OCI-LY7 (cell line): ENCODE measurements at regions not wholly inside any gene's neighbourhood (a gene's known extent, or its start where the extent isn't known, plus 50 kb on each side); places are given as distances from the start of the nearest gene placed in this dataset.

Experiments used
- BruUV-seq: library from RNA; stranded (reverse); fragments of 400-500 nt; replicated peaks from 2 replicates; lab custom pipeline; 2021; lab: Mats Ljungman, UMichigan
- CTCF ChIA-PET: fragments of 300-600 bp; sonication (Branson Sonifier 250); formaldehyde crosslinking; loops from one replicate; lab custom pipeline; 2022; ENCODE audit warnings: antibody characterized with exemption; ENCODE audit not compliant: unreplicated experiment; lab: Charles Lee
- POLR2A ChIA-PET: fragments of 300-600 bp; sonication (Branson Sonifier 250); formaldehyde crosslinking; loops from one replicate; lab custom pipeline; 2022; ENCODE audit warnings: antibody characterized with exemption; lab: Charles Lee
- DNase-seq: peaks from one replicate; pipeline ENCODE4 v3.0.0-alpha.2; 2015; ENCODE audit warnings: low spot score
- H2AFZ ChIP-seq: fragments of 200-600 bp; sonication (generic), shearing (Covaris generic); 2 replicates; pipeline ENCODE4 v1.6.1; 2014; ENCODE audit warnings: mild to moderate bottlenecking, antibody characterized with exemption, low read length, moderate library complexity
- H3K27ac ChIP-seq: fragments of 200-600 bp; sonication (generic); 2 replicates; pipeline ENCODE4 v1.5.1; 2014; ENCODE audit warnings: mixed run types, low read depth, mild to moderate bottlenecking, moderate library complexity, low read length, inconsistent platforms; ENCODE audit not compliant: poor library complexity, severe bottlenecking
- H3K36me3 ChIP-seq: fragments of 200-600 bp; sonication (generic); 2 replicates; pipeline ENCODE4 v1.6.1; 2014; ENCODE audit warnings: mild to moderate bottlenecking, antibody characterized with exemption, low read length, moderate library complexity, mixed read lengths; ENCODE audit not compliant: insufficient read depth
- H3K4me1 ChIP-seq: fragments of 200-600 bp; sonication (generic); 2 replicates; pipeline ENCODE4 v1.5.1; 2014; ENCODE audit warnings: mild to moderate bottlenecking, low read length; ENCODE audit not compliant: insufficient read depth, poor library complexity, severe bottlenecking
- H3K4me2 ChIP-seq: fragments of 200-600 bp; sonication (generic); 2 replicates; pipeline ENCODE4 v1.6.1; 2014; ENCODE audit warnings: mild to moderate bottlenecking, low read length
- H3K4me3 ChIP-seq: fragments of 200-600 bp; sonication (generic); 2 replicates; pipeline ENCODE4 v1.5.1; 2014; ENCODE audit warnings: mild to moderate bottlenecking, low read depth, low read length; ENCODE audit not compliant: poor library complexity, severe bottlenecking
- H3K79me2 ChIP-seq: fragments of 200-600 bp; sonication (generic); 2 replicates; pipeline ENCODE4 v1.6.1; 2016; ENCODE audit warnings: low read depth, mild to moderate bottlenecking, low read length, moderate library complexity, mixed read lengths; ENCODE audit not compliant: insufficient read depth
- H3K9me2 ChIP-seq: fragments of 200-600 bp; sonication (generic); 2 replicates; pipeline ENCODE4 v1.6.1; 2016; ENCODE audit warnings: mild to moderate bottlenecking, low read length, mixed read lengths; ENCODE audit not compliant: insufficient read depth
- H3K9me3 ChIP-seq: fragments of 200-600 bp; sonication (generic); 2 replicates; pipeline ENCODE4 v1.6.1; 2014; ENCODE audit warnings: mild to moderate bottlenecking, mixed run types, low read length, mixed read lengths
- H4K20me1 ChIP-seq: fragments of 200-600 bp; sonication (generic); 2 replicates; pipeline ENCODE4 v1.6.1; 2014; ENCODE audit warnings: mild to moderate bottlenecking, antibody characterized with exemption, low read length, moderate library complexity, mixed read lengths; ENCODE audit not compliant: insufficient read depth
- EZH2phosphoT487 ChIP-seq: fragments of 200-600 bp; sonication (generic); IDR thresholded peaks from 2 replicates; pipeline ENCODE4 v1.6.1; 2018; ENCODE audit warnings: low read depth, borderline replicate concordance, mild to moderate bottlenecking, mixed run types, antibody characterized with exemption, low read length, moderate library complexity, mixed read lengths
- intact Hi-C: fragments of 100-400 bp; cut with micrococcal nuclease; formaldehyde crosslinking; loops from one replicate; pipeline ENCODE4 v1.10.0; 2022; ENCODE audit not compliant: unreplicated experiment
- TF ChIP-seq, protein P1 (sequence below): fragments of 200-600 bp; sonication (generic); conservative IDR thresholded peaks from 2 replicates; pipeline ENCODE4 v1.5.1; 2014; ENCODE audit warnings: mild to moderate bottlenecking, antibody characterized with exemption, low read length, moderate library complexity, mixed read lengths

DNA sequence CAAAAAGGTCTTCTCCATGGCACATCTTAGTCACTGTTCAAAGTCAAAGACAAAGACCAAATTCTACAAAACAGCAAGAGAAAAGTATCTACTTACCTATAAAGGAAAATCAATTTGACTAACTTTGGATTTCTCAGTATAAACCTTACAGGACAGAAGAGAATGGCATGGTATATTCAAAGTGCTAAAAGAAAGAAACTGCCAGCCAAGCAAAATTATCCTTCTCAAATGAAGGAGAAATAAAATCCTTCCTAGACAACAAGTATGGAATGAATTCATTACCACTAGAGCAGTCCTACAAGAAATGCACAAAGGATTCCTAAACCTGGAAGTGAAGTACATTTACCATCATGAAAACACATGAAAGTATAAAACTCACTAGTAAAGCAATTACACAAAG, 235.5 kb downstream of the STK31 start:
- no peak overlapping the region for H3K4me3 ChIP-seq
- DNase-seq: no peak
- H3K9me3 ChIP-seq: no peaks in the 10 kb centered on the region
- H3K27ac ChIP-seq: no peak overlapping the region
- no peaks in the 10 kb centered on the region for H3K9me2 ChIP-seq
- no peak for TF ChIP-seq EZH2phosphoT487
- TF ChIP-seq, protein P1, sequence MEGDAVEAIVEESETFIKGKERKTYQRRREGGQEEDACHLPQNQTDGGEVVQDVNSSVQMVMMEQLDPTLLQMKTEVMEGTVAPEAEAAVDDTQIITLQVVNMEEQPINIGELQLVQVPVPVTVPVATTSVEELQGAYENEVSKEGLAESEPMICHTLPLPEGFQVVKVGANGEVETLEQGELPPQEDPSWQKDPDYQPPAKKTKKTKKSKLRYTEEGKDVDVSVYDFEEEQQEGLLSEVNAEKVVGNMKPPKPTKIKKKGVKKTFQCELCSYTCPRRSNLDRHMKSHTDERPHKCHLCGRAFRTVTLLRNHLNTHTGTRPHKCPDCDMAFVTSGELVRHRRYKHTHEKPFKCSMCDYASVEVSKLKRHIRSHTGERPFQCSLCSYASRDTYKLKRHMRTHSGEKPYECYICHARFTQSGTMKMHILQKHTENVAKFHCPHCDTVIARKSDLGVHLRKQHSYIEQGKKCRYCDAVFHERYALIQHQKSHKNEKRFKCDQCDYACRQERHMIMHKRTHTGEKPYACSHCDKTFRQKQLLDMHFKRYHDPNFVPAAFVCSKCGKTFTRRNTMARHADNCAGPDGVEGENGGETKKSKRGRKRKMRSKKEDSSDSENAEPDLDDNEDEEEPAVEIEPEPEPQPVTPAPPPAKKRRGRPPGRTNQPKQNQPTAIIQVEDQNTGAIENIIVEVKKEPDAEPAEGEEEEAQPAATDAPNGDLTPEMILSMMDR: no peak
- no peaks in the 10 kb centered on the region for H4K20me1 ChIP-seq
- no peak overlapping the region for H3K4me2 ChIP-seq
- no peak overlapping the region for H2AFZ ChIP-seq
- no TSS peak for BruUV-seq
- intact Hi-C loops: no loop called here
- H3K79me2 ChIP-seq: no peaks in the 10 kb centered on the region
- ChIA-PET CTCF (no interaction called here), POLR2A (interaction anchor here (0.6 kb wide), 1 partner anchor 21 kb away, joined by 3 read pairs; no protein-coding TSS in a partner anchor)
- no peaks in the 10 kb centered on the region for H3K36me3 ChIP-seq
- no peaks in the 10 kb centered on the region for H3K4me1 ChIP-seq

GRCh38 chr7:23955145-23955544, 245.1 kb downstream of the STK31 start:
- H3K27ac ChIP-seq: no peak overlapping the region
- no TSS peak for BruUV-seq

DNA sequence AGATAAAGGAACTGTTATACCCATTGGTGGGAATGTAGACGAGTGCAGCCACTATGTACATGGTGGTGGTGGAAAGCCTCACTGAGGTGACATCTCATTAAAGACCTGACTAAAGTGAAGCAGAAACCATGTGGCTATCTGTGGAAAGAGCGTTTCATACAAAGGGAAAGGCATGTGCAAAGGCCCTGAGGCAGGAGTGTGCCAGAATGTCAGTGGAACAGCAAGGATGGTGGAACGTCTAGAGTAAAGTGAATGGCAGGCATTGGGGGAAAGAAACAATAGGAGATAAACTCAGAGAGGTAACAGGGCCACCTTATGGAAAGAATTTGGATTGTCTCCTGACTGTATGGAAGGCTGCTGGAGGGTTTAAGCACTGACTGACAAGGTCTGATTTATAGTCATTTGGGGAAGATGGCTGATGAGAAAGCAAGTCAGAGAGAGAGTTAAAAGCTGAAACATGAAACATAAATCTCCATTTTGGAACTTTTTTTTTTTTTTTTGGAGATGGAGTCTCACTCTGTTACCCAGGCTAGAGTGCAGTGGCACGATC, 245.7 kb downstream of the STK31 start:
- H3K9me3 ChIP-seq: no peaks in the 10 kb centered on the region
- H4K20me1 ChIP-seq: no peaks in the 10 kb centered on the region
- POLR2A ChIA-PET: interaction anchor here (0.6 kb wide), 1 partner anchor 25 kb away, joined by 3 read pairs; no protein-coding TSS in a partner anchor
- no peak overlapping the region for H2AFZ ChIP-seq
- H3K27ac ChIP-seq: no peak overlapping the region
- no peak for TF ChIP-seq EZH2phosphoT487
- TF ChIP-seq, protein P1: no peak
- no peaks in the 10 kb centered on the region for H3K4me1 ChIP-seq
- no peaks in the 10 kb centered on the region for H3K36me3 ChIP-seq
- H3K4me2 ChIP-seq: no peak overlapping the region
- BruUV-seq: no TSS peak
- no peaks in the 10 kb centered on the region for H3K9me2 ChIP-seq
- no peak overlapping the region for H3K4me3 ChIP-seq
- intact Hi-C loops: no loop called here
- H3K79me2 ChIP-seq: no peaks in the 10 kb centered on the region
- CTCF ChIA-PET: no interaction called here
- no peak for DNase-seq

More at GRCh38 chr7:23955145-23955544, 245.1 kb downstream of the STK31 start:
- TF ChIP-seq, protein P1: no peak
- TF ChIP-seq EZH2phosphoT487: no peak
- Histone ChIP-seq H3K4me3 (no peak overlapping the region), H3K9me3 (no peaks in the 10 kb centered on the region), H3K4me1 (no peaks in the 10 kb centered on the region), H3K9me2 (no peaks in the 10 kb centered on the region), H3K36me3 (no peaks in the 10 kb centered on the region), H2AFZ (no peak overlapping the region), H3K4me2 (no peak overlapping the region), H3K79me2 (no peaks in the 10 kb centered on the region), H4K20me1 (no peaks in the 10 kb centered on the region)
- no peak for DNase-seq
- ChIA-PET POLR2A (no interaction called here), CTCF (no interaction called here)
- intact Hi-C loops: no loop called here
